Spinal cord (tissue), 9 donors: ENCODE measurements at regions not wholly inside any gene's neighbourhood (a gene's known extent, or its start where the extent isn't known, plus 50 kb on each side); places are given as distances from the start of the nearest gene placed in this dataset.
A peak's percentile ranks its signal among the peaks of the same experiment; 100 is the strongest.

Source experiments
- DNase-seq, 6 donors: peaks; one replicate each; pipeline versions ENCODE4 v3.0.0 to v3.0.0-alpha.2; 2013 to 2015; ENCODE audit warnings: low spot score in 6 of 6, low read depth in 4 of 6
- H3K27ac ChIP-seq: one replicate; pipeline ENCODE4 v1.5.1; 2013; ENCODE audit warnings: low read depth, low read length, control low read depth
- H3K27me3 ChIP-seq: one replicate; pipeline ENCODE4 v1.6.1; 2013; ENCODE audit warnings: low read length; ENCODE audit not compliant: control insufficient read depth, insufficient read depth
- H3K36me3 ChIP-seq: one replicate; pipeline ENCODE4 v1.6.1; 2013; ENCODE audit warnings: low read length; ENCODE audit not compliant: control insufficient read depth, insufficient read depth
- H3K4me1 ChIP-seq: one replicate; pipeline ENCODE4 v1.6.1; 2013; ENCODE audit warnings: low read length; ENCODE audit not compliant: control insufficient read depth, insufficient read depth
- H3K4me3 ChIP-seq: one replicate; pipeline ENCODE4 v1.5.1; 2013; ENCODE audit warnings: low read depth, low read length, control low read depth
- H3K9me3 ChIP-seq: one replicate; pipeline ENCODE4 v1.6.1; 2013; ENCODE audit warnings: low read length; ENCODE audit not compliant: control insufficient read depth, insufficient read depth
- WGBS: methylation state at CpG from one replicate; pipeline ENCODE4 v1.1.5; 2013; ENCODE audit warnings: missing lambda C conversion rate; ENCODE audit not compliant: insufficient coverage; 5-methylcytosine and 5-hydroxymethylcytosine counted together
- donor health status: healthy.

GRCh38 chr2:220033546-220033945 lies 406.1 kb downstream of the SLC4A3 start:
- H3K27me3 ChIP-seq: peaks cover 2% of the 10 kb centered on the region
- H3K4me3 ChIP-seq: no peak overlapping the region
- H3K4me1 ChIP-seq: no peaks in the 10 kb centered on the region
- no peak for DNase-seq
- no peaks in the 10 kb centered on the region for H3K9me3 ChIP-seq
- WGBS: 82% methylated on average over 1 of the region's 1 CpG
- no peak overlapping the region for H3K27ac ChIP-seq
- no peaks in the 10 kb centered on the region for H3K36me3 ChIP-seq

- Histone ChIP-seq H3K4me1 (no peaks in the 10 kb centered on the region), H3K9me3 (no peaks in the 10 kb centered on the region), H3K4me3 (no peak overlapping the region), H3K27ac (no peak overlapping the region), H3K27me3 (peaks cover 2% of the 10 kb centered on the region), H3K36me3 (no peaks in the 10 kb centered on the region)
- DNase-seq: no peak
Measured at GRCh38 chr2:220034426-220035130, 407.1 kb downstream of the SLC4A3 start.

- H3K4me3 ChIP-seq: no peak overlapping the region
Measured at GRCh38 chr2:220036431-220036830, 409.0 kb downstream of the SLC4A3 start.

GRCh38 chr2:220040346-220040745 lies 412.9 kb downstream of the SLC4A3 start:
- 98% methylated on average over 4 of the region's 5 CpGs for WGBS
- H3K27ac ChIP-seq: no peak overlapping the region
- H3K27me3 ChIP-seq: peaks cover 2% of the 10 kb centered on the region
- H3K36me3 ChIP-seq: no peaks in the 10 kb centered on the region
- no peak overlapping the region for H3K4me3 ChIP-seq
- DNase-seq: no peak
- H3K9me3 ChIP-seq: no peaks in the 10 kb centered on the region
- H3K4me1 ChIP-seq: no peaks in the 10 kb centered on the region

More at GRCh38 chr2:220036431-220036830, 409.0 kb downstream of the SLC4A3 start:
- Histone ChIP-seq H3K27ac (no peak overlapping the region), H3K4me1 (no peaks in the 10 kb centered on the region), H3K9me3 (no peaks in the 10 kb centered on the region), H3K27me3 (peaks cover 2% of the 10 kb centered on the region), H3K36me3 (no peaks in the 10 kb centered on the region)
- DNase-seq: no peak

- Histone ChIP-seq H3K27me3 (peaks cover 2% of the 10 kb centered on the region), H3K4me1 (no peaks in the 10 kb centered on the region), H3K36me3 (no peaks in the 10 kb centered on the region), H3K4me3 (no peak overlapping the region), H3K9me3 (no peaks in the 10 kb centered on the region), H3K27ac (no peak overlapping the region)
- no CpG with 5 or more reads among the region's 9 CpGs for WGBS
- DNase-seq: peak in 3 of 6 donors; percentile 10 to 85 (median 33)
Measured at GRCh38 chr2:220041447-220041846, 414.0 kb downstream of the SLC4A3 start.

GRCh38 chr2:220043155-220043989 lies 415.9 kb downstream of the SLC4A3 start:
- Histone ChIP-seq H3K4me3 (no peak overlapping the region), H3K4me1 (no peaks in the 10 kb centered on the region), H3K36me3 (no peaks in the 10 kb centered on the region), H3K27ac (no peak overlapping the region), H3K27me3 (no peaks in the 10 kb centered on the region), H3K9me3 (no peaks in the 10 kb centered on the region)
- DNase-seq: no peak
- 80% methylated on average over 1 of the region's 2 CpGs for WGBS

- H3K4me3 ChIP-seq: no peak overlapping the region
- H3K36me3 ChIP-seq: no peaks in the 10 kb centered on the region
- H3K27ac ChIP-seq: no peak overlapping the region
- DNase-seq: no peak
- H3K4me1 ChIP-seq: no peaks in the 10 kb centered on the region
- 100% methylated on average over 2 of the region's 3 CpGs for WGBS
- no peaks in the 10 kb centered on the region for H3K27me3 ChIP-seq
- H3K9me3 ChIP-seq: no peaks in the 10 kb centered on the region
Measured at GRCh38 chr2:220043990-220044335, 416.5 kb downstream of the SLC4A3 start.

GRCh38 chr2:220044383-220044782 lies 417.0 kb downstream of the SLC4A3 start:
- Histone ChIP-seq H3K36me3 (no peaks in the 10 kb centered on the region), H3K9me3 (no peaks in the 10 kb centered on the region), H3K4me1 (no peaks in the 10 kb centered on the region), H3K4me3 (no peak overlapping the region), H3K27me3 (no peaks in the 10 kb centered on the region), H3K27ac (no peak overlapping the region)
- DNase-seq: no peak
- WGBS: no CpG with 5 or more reads among the region's 1 CpG

- no peaks in the 10 kb centered on the region for H3K36me3 ChIP-seq
- no peak for DNase-seq
- no peaks in the 10 kb centered on the region for H3K4me1 ChIP-seq
- no peak overlapping the region for H3K27ac ChIP-seq
- H3K27me3 ChIP-seq: no peaks in the 10 kb centered on the region
- WGBS: 83% methylated on average over 1 of the region's 2 CpGs
- H3K4me3 ChIP-seq: no peak overlapping the region
- peaks cover 1% of the 10 kb centered on the region for H3K9me3 ChIP-seq
Measured at GRCh38 chr2:220046507-220046906, 419.1 kb downstream of the SLC4A3 start.

GRCh38 chr2:220051716-220052115 lies 424.3 kb downstream of the SLC4A3 start:
- Histone ChIP-seq H3K27me3 (no peaks in the 10 kb centered on the region), H3K9me3 (peaks cover 1% of the 10 kb centered on the region), H3K4me1 (no peaks in the 10 kb centered on the region), H3K36me3 (no peaks in the 10 kb centered on the region), H3K4me3 (no peak overlapping the region), H3K27ac (no peak overlapping the region)
- WGBS: 86% methylated on average over 2 of the region's 3 CpGs
- no peak for DNase-seq
